HS-27A (cell line): ENCODE measurements at regions not wholly inside any gene's neighbourhood (a gene's known extent, or its start where the extent isn't known, plus 50 kb on each side); places are given as distances from the start of the nearest gene placed in this dataset.

Experiments used
- DNase-seq: peaks from one replicate; pipeline ENCODE4 v3.0.0-alpha.2; 2012; ENCODE audit warnings: low read depth, missing footprints

GRCh38 chr7:46494028-46494427 is 573.0 kb upstream of the IGFBP3 start:
- DNase-seq, result no peak

GRCh38 chr7:46493196-46493595 is 572.1 kb upstream of the IGFBP3 start:
- no peak for DNase-seq

- DNase-seq, result no peak
Measured at GRCh38 chr7:46492466-46492865, 571.4 kb upstream of the IGFBP3 start.

- DNase-seq, result no peak
Measured at GRCh38 chr7:46490406-46490805, 569.3 kb upstream of the IGFBP3 start.

GRCh38 chr7:46489106-46489505 is 568.0 kb upstream of the IGFBP3 start:
- DNase-seq, result no peak

- DNase-seq, result no peak
Measured at GRCh38 chr7:46488607-46489006, 567.5 kb upstream of the IGFBP3 start.

- DNase-seq, result peak; percentile 59
Measured at GRCh38 chr7:46486256-46487206, 565.5 kb upstream of the IGFBP3 start.

GRCh38 chr7:46485481-46486065 is 564.5 kb upstream of the IGFBP3 start:
- peak; percentile 51 for DNase-seq

- no peak for DNase-seq
Measured at GRCh38 chr7:46484906-46485305, 563.8 kb upstream of the IGFBP3 start.

GRCh38 chr7:46480619-46481018 is 559.5 kb upstream of the IGFBP3 start:
- DNase-seq, result no peak

- DNase-seq, result no peak
Measured at GRCh38 chr7:46479680-46480079, 558.6 kb upstream of the IGFBP3 start.

- DNase-seq, result peak; percentile 35
Measured at GRCh38 chr7:46478046-46478445, 557.0 kb upstream of the IGFBP3 start.

GRCh38 chr7:46468753-46469356 is 547.8 kb upstream of the IGFBP3 start:
- DNase-seq, result no peak

GRCh38 chr7:46463170-46463569 is 542.1 kb upstream of the IGFBP3 start:
- DNase-seq, result no peak

- DNase-seq, result no peak
Measured at GRCh38 chr7:46461334-46461777, 540.3 kb upstream of the IGFBP3 start.

- DNase-seq, result no peak
Measured at GRCh38 chr7:46459942-46460341, 538.9 kb upstream of the IGFBP3 start.

GRCh38 chr7:46454816-46455215 is 533.7 kb upstream of the IGFBP3 start:
- DNase-seq, result no peak

- DNase-seq, result no peak
Measured at GRCh38 chr7:46452561-46453135, 531.6 kb upstream of the IGFBP3 start.

GRCh38 chr7:46451846-46452245 is 530.8 kb upstream of the IGFBP3 start:
- DNase-seq, result no peak

- no peak for DNase-seq
Measured at GRCh38 chr7:46450886-46451285, 529.8 kb upstream of the IGFBP3 start.

- no peak for DNase-seq
Measured at GRCh38 chr7:46450425-46450824, 529.4 kb upstream of the IGFBP3 start.

GRCh38 chr7:46449743-46450142 is 528.7 kb upstream of the IGFBP3 start:
- DNase-seq, result no peak

GRCh38 chr7:46448478-46448877 is 527.4 kb upstream of the IGFBP3 start:
- no peak for DNase-seq
